Hepatocyte (in vitro differentiated cells): ENCODE measurements at regions not wholly inside any gene's neighbourhood (a gene's known extent, or its start where the extent isn't known, plus 50 kb on each side); places are given as distances from the start of the nearest gene placed in this dataset.

Experiments used
- CTCF ChIP-seq: fragments of 200-600 bp; sonication (generic); IDR thresholded peaks from 2 replicates; pipeline ENCODE4 v1.5.1; 2016; ENCODE audit warnings: antibody characterized with exemption, mild to moderate bottlenecking; ENCODE audit not compliant: poor library complexity
- EZH2 ChIP-seq: fragments of 200-600 bp; sonication (generic); IDR thresholded peaks from 2 replicates; pipeline ENCODE4 v1.6.1; 2016; ENCODE audit warnings: antibody characterized with exemption, mild to moderate bottlenecking, borderline replicate concordance

DNA sequence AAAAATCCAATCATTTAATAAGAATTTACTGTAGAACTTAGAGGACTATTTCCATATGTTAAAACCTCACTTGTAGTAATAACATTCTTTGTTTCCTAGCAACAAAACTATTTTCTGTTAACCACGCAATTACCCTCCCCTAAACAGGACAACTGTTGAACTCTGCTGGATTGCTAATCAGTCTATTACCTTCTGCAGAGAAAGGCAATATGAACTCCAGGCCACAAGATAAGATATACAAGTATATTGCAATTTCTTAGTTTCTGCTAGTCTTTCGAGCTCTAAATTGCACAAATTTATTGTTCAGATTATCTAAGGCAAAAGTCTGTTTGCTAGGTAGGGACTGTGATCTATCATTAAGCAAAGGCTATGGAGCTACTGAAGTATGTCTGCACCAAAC, 920.1 kb upstream of the LRRN3 start:
- TF ChIP-seq CTCF, result no peak
- TF ChIP-seq EZH2, result no peak
